Neural crest cell (in vitro differentiated cells): ENCODE measurements at regions not wholly inside any gene's neighbourhood (a gene's known extent, or its start where the extent isn't known, plus 50 kb on each side); places are given as distances from the start of the nearest gene placed in this dataset.

Source experiments
- DNase-seq: peaks from one replicate; pipeline ENCODE4 v3.0.0; 2021; ENCODE audit warnings: low read depth, mixed read lengths, low spot score
- H3K27ac Mint-ChIP-seq: one replicate; pipeline ENCODE4 v1.8.0; 2021; ENCODE audit warnings: mild to moderate bottlenecking, mixed read lengths; ENCODE audit not compliant: unreplicated experiment
- H3K27me3 Mint-ChIP-seq: 2 replicates; pipeline ENCODE4 v1.8.0; 2021; ENCODE audit warnings: low read depth, mild to moderate bottlenecking, mixed read lengths
- H3K36me3 Mint-ChIP-seq: 2 replicates; pipeline ENCODE4 v1.8.0; 2021; ENCODE audit warnings: low read depth, mild to moderate bottlenecking, mixed read lengths
- H3K4me1 Mint-ChIP-seq: 2 replicates; pipeline ENCODE4 v1.8.0; 2021; ENCODE audit warnings: mixed read lengths
- H3K4me3 Mint-ChIP-seq: one replicate; pipeline ENCODE4 v1.8.0; 2021; ENCODE audit warnings: mild to moderate bottlenecking, mixed read lengths
- H3K9me3 Mint-ChIP-seq: 2 replicates; pipeline ENCODE4 v1.8.0; 2021; ENCODE audit warnings: mixed read lengths
- TF ChIP-seq, protein P1 (sequence below): fragments of 200-600 bp; sonication (generic); conservative IDR thresholded peaks from 2 replicates; pipeline ENCODE4 v1.5.0; 2021; ENCODE audit warnings: antibody characterized with exemption, mild to moderate bottlenecking

DNA sequence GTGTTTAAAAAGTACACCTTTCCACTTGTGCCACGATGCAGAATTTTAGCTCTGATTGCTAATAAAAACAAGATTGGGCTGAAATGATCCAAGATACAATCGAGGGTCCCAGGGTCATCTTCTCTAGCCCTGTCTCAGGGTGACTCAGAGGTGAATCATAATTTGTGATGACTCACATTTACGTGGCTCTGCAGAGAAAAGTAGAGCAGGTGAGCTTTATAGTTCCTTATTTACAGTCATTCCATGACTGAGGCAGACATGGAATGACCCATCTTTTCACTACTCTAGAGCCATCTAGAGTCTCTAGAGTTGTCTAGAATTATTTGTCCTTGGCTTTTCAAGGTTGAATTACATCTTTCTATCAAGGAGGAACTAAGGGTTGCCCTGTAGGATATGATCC is 155.2 kb downstream of the GAS1 start:
- Mint-ChIP-seq H3K4me3 (no peak overlapping the region), H3K36me3 (no peaks in the 10 kb centered on the region), H3K4me1 (peaks cover 42% of the 10 kb centered on the region), H3K27ac (no peak overlapping the region), H3K27me3 (no peaks in the 10 kb centered on the region), H3K9me3 (peaks cover 3% of the 10 kb centered on the region)
- TF ChIP-seq, protein P1, sequence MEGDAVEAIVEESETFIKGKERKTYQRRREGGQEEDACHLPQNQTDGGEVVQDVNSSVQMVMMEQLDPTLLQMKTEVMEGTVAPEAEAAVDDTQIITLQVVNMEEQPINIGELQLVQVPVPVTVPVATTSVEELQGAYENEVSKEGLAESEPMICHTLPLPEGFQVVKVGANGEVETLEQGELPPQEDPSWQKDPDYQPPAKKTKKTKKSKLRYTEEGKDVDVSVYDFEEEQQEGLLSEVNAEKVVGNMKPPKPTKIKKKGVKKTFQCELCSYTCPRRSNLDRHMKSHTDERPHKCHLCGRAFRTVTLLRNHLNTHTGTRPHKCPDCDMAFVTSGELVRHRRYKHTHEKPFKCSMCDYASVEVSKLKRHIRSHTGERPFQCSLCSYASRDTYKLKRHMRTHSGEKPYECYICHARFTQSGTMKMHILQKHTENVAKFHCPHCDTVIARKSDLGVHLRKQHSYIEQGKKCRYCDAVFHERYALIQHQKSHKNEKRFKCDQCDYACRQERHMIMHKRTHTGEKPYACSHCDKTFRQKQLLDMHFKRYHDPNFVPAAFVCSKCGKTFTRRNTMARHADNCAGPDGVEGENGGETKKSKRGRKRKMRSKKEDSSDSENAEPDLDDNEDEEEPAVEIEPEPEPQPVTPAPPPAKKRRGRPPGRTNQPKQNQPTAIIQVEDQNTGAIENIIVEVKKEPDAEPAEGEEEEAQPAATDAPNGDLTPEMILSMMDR: no peak
- DNase-seq: no peak

DNA sequence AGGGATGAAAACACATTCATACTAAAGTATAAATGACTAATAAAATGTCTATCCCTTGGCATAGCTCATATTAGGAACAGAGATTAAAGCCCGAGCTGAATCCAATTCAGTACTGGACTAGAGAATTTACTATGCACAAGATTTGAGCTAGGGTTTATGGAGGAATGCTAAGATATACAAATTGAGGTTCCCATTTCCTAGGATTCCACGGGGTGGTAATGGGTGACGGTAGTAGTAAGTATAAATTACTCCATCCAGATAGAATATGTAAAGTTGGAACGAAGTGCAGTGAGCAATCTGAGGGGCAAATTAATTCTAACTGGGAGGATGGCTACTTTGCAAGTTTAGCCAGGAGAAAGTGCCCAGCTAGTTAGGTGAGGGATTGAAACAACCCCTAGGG is 156.5 kb downstream of the GAS1 start:
- Mint-ChIP-seq H3K9me3 (peaks cover 3% of the 10 kb centered on the region), H3K27ac (no peak overlapping the region), H3K36me3 (no peaks in the 10 kb centered on the region), H3K4me1 (peaks cover 33% of the 10 kb centered on the region), H3K27me3 (no peaks in the 10 kb centered on the region), H3K4me3 (no peak overlapping the region)
- TF ChIP-seq, protein P1: no peak
- DNase-seq: no peak

DNA sequence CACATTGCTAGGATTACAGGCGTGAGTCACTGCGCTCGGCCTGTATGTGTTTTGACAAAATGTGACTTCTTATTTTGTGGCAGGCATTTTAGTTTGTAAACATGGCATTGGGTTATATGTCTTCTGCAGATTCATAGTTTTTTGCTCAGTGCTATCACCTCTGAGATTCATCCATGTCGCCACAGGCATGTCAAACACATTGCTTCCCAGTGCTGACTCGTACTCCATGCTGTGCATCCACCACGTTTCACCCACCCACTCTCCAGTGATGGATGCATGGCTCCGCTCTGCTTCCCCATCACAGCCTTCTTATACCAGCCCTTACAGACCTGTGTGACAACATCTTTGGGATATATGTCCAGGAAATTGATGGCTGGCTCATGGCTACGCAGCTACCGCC is 158.8 kb downstream of the GAS1 start:
- Mint-ChIP-seq H3K27ac (no peak overlapping the region), H3K4me3 (no peak overlapping the region), H3K36me3 (no peaks in the 10 kb centered on the region), H3K4me1 (peaks cover 15% of the 10 kb centered on the region), H3K9me3 (peaks cover 5% of the 10 kb centered on the region), H3K27me3 (no peaks in the 10 kb centered on the region)
- TF ChIP-seq, protein P1: no peak
- no peak for DNase-seq

DNA sequence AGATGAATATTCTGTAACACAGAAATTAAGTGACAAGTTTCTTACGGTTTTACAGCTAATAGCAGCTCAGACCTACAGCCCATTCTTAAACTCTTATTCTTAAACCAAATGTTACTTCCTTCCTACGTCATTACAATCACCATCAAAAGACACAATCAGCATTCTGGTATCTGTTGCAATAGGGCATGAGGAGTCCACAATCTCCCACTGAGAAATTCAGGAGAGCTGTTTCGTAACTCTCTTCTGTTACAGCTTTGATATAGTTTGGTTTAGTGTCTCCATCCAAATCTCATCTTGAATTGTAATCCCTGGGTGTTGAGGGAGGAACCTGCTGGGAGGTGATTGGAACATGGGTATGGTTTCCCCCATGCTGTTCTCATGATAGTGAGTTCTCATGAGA is 163.4 kb downstream of the GAS1 start:
- H3K27me3 Mint-ChIP-seq: no peaks in the 10 kb centered on the region
- no peaks in the 10 kb centered on the region for H3K36me3 Mint-ChIP-seq
- no peak overlapping the region for H3K27ac Mint-ChIP-seq
- H3K4me1 Mint-ChIP-seq: peaks cover 14% of the 10 kb centered on the region
- H3K4me3 Mint-ChIP-seq: no peak overlapping the region
- no peak for DNase-seq
- peaks cover 3% of the 10 kb centered on the region for H3K9me3 Mint-ChIP-seq
- TF ChIP-seq, protein P1: no peak

DNA sequence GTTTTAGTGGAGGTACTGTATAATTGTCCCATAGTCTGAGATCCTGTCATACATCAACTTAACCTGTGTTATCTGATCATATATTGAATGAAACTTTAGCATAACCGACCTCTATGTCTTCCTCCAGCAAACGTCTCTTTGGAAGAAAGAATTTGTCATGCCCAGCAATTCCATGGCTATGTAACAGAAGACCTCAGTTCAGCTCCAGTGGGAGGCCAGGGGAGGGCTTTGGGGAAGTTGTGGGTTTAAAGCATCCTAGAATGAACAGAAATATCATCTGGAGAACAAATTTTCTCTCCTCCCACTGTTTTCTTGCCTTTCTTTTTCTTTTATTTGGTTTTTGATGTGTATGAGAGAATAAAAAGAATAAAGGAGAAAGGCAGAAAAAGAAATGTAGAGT is 164.5 kb downstream of the GAS1 start:
- Mint-ChIP-seq H3K36me3 (no peaks in the 10 kb centered on the region), H3K9me3 (peaks cover 3% of the 10 kb centered on the region), H3K4me1 (peaks cover 14% of the 10 kb centered on the region), H3K27me3 (no peaks in the 10 kb centered on the region), H3K4me3 (no peak overlapping the region), H3K27ac (no peak overlapping the region)
- no peak for DNase-seq
- TF ChIP-seq, protein P1: no peak

DNA sequence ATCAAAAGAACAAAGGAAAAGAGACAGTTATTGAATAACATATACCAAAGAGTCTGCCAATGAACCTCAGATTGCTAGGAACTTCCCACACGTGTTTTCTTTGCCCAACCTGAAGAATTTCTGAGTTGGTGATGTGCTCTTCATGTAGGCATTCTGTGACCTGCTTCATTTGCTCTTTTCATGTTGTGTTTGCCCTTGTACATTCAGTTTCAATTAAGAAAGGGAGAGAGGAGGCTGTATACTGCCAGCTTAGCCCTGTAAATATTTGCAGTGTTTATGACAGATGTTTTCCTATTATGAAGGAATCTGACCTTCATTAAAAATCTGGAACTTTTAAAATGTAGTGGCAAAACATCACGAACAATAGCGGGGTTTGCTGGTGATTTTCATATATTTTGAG is 168.5 kb downstream of the GAS1 start:
- no peak for DNase-seq
- no peaks in the 10 kb centered on the region for H3K36me3 Mint-ChIP-seq
- H3K27me3 Mint-ChIP-seq: peaks cover 3% of the 10 kb centered on the region
- H3K4me1 Mint-ChIP-seq: peaks cover 3% of the 10 kb centered on the region
- TF ChIP-seq, protein P1: no peak
- no peak overlapping the region for H3K4me3 Mint-ChIP-seq
- H3K9me3 Mint-ChIP-seq: no peaks in the 10 kb centered on the region
- no peak overlapping the region for H3K27ac Mint-ChIP-seq
